ENCODE measurements at regions not wholly inside any gene's neighbourhood (a gene's known extent, or its start where the extent isn't known, plus 50 kb on each side); places are given as distances from the start of the nearest gene placed in this dataset.

GRCh38 chr18:59963229-59963628, 63.4 kb downstream of the PMAIP1 start:
- Histone ChIP-seq H3K4me1 (ENCODE audit: control insufficient read depth in 5 of 5, insufficient read depth in 5 of 5, low read length in 5 of 5) (no peaks in the 10 kb centered on the region), H3K4me3 (no peak overlapping the region), H3K36me3 (ENCODE audit: control insufficient read depth in 4 of 4, insufficient read depth in 4 of 4, low read length in 4 of 4) (no peaks in the 10 kb centered on the region), H3K9me3 (ENCODE audit: control insufficient read depth in 4 of 4, insufficient read depth in 3 of 4, low read length in 3 of 4) (no peaks in the 10 kb centered on the region), H3K27ac (ENCODE audit: low read depth in 1 of 2, low read length in 1 of 2) (no peak overlapping the region), H3K27me3 (ENCODE audit: control insufficient read depth in 3 of 3, insufficient read depth in 3 of 3, low read length in 2 of 3) (peaks cover 0 to 21% (median 1%) of the 10 kb centered on the region in 3 donors), H3K9ac (ENCODE audit: insufficient read depth in 1 of 2, low read length in 2 of 2) (no peak overlapping the region)
- DNase-seq (no peak), ATAC-seq (ENCODE audit: insufficient read depth, low FRiP score) (no peak)
- TF ChIP-seq, protein P1, sequence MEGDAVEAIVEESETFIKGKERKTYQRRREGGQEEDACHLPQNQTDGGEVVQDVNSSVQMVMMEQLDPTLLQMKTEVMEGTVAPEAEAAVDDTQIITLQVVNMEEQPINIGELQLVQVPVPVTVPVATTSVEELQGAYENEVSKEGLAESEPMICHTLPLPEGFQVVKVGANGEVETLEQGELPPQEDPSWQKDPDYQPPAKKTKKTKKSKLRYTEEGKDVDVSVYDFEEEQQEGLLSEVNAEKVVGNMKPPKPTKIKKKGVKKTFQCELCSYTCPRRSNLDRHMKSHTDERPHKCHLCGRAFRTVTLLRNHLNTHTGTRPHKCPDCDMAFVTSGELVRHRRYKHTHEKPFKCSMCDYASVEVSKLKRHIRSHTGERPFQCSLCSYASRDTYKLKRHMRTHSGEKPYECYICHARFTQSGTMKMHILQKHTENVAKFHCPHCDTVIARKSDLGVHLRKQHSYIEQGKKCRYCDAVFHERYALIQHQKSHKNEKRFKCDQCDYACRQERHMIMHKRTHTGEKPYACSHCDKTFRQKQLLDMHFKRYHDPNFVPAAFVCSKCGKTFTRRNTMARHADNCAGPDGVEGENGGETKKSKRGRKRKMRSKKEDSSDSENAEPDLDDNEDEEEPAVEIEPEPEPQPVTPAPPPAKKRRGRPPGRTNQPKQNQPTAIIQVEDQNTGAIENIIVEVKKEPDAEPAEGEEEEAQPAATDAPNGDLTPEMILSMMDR (IDR thresholded peaks at IDR 0.05; ENCODE audit: control extremely low read depth, extremely low read depth): no peak
- 55 to 65% methylated on average over 5 of the region's 5 CpGs for WGBS, 2 donors

- Histone ChIP-seq H3K9ac (ENCODE audit: insufficient read depth in 1 of 2, low read length in 2 of 2) (no peak overlapping the region), H3K36me3 (ENCODE audit: control insufficient read depth in 4 of 4, insufficient read depth in 4 of 4, low read length in 4 of 4) (no peaks in the 10 kb centered on the region), H3K9me3 (ENCODE audit: control insufficient read depth in 4 of 4, insufficient read depth in 3 of 4, low read length in 3 of 4) (no peaks in the 10 kb centered on the region), H3K4me1 (ENCODE audit: control insufficient read depth in 5 of 5, insufficient read depth in 5 of 5, low read length in 5 of 5) (no peaks in the 10 kb centered on the region), H3K4me3 (no peak overlapping the region), H3K27ac (ENCODE audit: low read depth in 1 of 2, low read length in 1 of 2) (no peak overlapping the region), H3K27me3 (ENCODE audit: control insufficient read depth in 3 of 3, insufficient read depth in 3 of 3, low read length in 2 of 3) (peaks cover 0 to 6% (median 0%) of the 10 kb centered on the region in 3 donors)
- TF ChIP-seq, protein P1 (IDR thresholded peaks at IDR 0.05; ENCODE audit: control extremely low read depth, extremely low read depth): no peak
- no peak for DNase-seq
- 68 to 70% methylated on average over 4 of the region's 4 CpGs for WGBS, 2 donors
- ATAC-seq (ENCODE audit: insufficient read depth, low FRiP score): peak; percentile 41
Observed at GRCh38 chr18:59961070-59961469, 61.3 kb downstream of the PMAIP1 start.

DNA sequence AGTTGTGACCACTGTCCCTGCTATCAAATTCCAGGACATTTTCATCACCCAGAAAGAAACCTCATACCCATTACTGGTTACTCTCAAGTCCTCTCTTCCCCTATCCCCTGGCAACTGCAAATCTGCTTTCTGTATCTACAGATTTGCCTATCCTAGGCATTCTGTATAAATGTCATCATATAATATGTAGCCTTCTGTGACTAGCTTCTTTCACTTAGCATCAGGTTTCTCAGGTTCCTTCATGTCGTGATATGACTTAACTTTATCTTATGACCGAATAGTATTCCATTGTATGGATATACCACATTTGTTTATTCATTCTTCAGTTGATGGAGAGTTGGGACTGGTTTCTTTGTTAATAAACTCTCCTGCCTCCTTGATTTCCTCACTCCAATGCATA, 60.5 kb downstream of the PMAIP1 start:
- WGBS, 2 donors: 95 to 97% methylated on average over 2 of the region's 2 CpGs

GRCh38 chr18:59959606-59960005, 59.8 kb downstream of the PMAIP1 start:
- TF ChIP-seq, protein P1 (IDR thresholded peaks at IDR 0.05; ENCODE audit: control extremely low read depth, extremely low read depth): no peak
- Histone ChIP-seq H3K36me3 (ENCODE audit: control insufficient read depth in 4 of 4, insufficient read depth in 4 of 4, low read length in 4 of 4) (no peaks in the 10 kb centered on the region), H3K27ac (ENCODE audit: low read depth in 1 of 2, low read length in 1 of 2) (no peak overlapping the region)

More for the DNA sequence above, 60.5 kb downstream of the PMAIP1 start:
- no peaks in the 10 kb centered on the region for H3K9me3 ChIP-seq (ENCODE audit: control insufficient read depth in 4 of 4, insufficient read depth in 3 of 4, low read length in 3 of 4)
- ATAC-seq (ENCODE audit: insufficient read depth, low FRiP score) (no peak), DNase-seq (no peak)
- no peaks in the 10 kb centered on the region for H3K27me3 ChIP-seq (ENCODE audit: control insufficient read depth in 3 of 3, insufficient read depth in 3 of 3, low read length in 2 of 3)
- no peak overlapping the region for H3K27ac ChIP-seq (ENCODE audit: low read depth in 1 of 2, low read length in 1 of 2)
- TF ChIP-seq, protein P1 (IDR thresholded peaks at IDR 0.05; ENCODE audit: control extremely low read depth, extremely low read depth): no peak
- H3K9ac ChIP-seq (ENCODE audit: insufficient read depth in 1 of 2, low read length in 2 of 2): no peak overlapping the region
- H3K4me1 ChIP-seq (ENCODE audit: control insufficient read depth in 5 of 5, insufficient read depth in 5 of 5, low read length in 5 of 5): no peaks in the 10 kb centered on the region
- no peak overlapping the region for H3K4me3 ChIP-seq
- H3K36me3 ChIP-seq (ENCODE audit: control insufficient read depth in 4 of 4, insufficient read depth in 4 of 4, low read length in 4 of 4): no peaks in the 10 kb centered on the region

More at GRCh38 chr18:59959606-59960005, 59.8 kb downstream of the PMAIP1 start:
- DNase-seq (no peak), ATAC-seq (ENCODE audit: insufficient read depth, low FRiP score) (no peak)
- Histone ChIP-seq H3K4me3 (no peak overlapping the region), H3K9ac (ENCODE audit: insufficient read depth in 1 of 2, low read length in 2 of 2) (no peak overlapping the region), H3K27me3 (ENCODE audit: control insufficient read depth in 3 of 3, insufficient read depth in 3 of 3, low read length in 2 of 3) (no peaks in the 10 kb centered on the region), H3K9me3 (ENCODE audit: control insufficient read depth in 4 of 4, insufficient read depth in 3 of 4, low read length in 3 of 4) (no peaks in the 10 kb centered on the region), H3K4me1 (ENCODE audit: control insufficient read depth in 5 of 5, insufficient read depth in 5 of 5, low read length in 5 of 5) (no peaks in the 10 kb centered on the region)
- 85 to 88% methylated on average over 2 of the region's 2 CpGs for WGBS, 2 donors
